HL-60 (cell line): ENCODE measurements at regions not wholly inside any gene's neighbourhood (a gene's known extent, or its start where the extent isn't known, plus 50 kb on each side); places are given as distances from the start of the nearest gene placed in this dataset.

Source experiments
- DNase-seq, 2 experiments: peaks; one replicate each; pipeline ENCODE4 v3.0.0-alpha.2; 2010 to 2020; ENCODE audit warnings: low read depth in 1 of 2, low spot score in 1 of 2
- H3K27ac ChIP-seq: fragments of 250-450 bp; sonication (Bioruptor Pico); replicated peaks from 2 replicates; pipeline ENCODE4 v1.5.1; 2020; ENCODE audit warnings: mild to moderate bottlenecking, moderate library complexity
- H3K27me3 ChIP-seq: fragments of 250-450 bp; sonication (Bioruptor Pico); 2 replicates; pipeline ENCODE4 v1.5.1; 2021; ENCODE audit warnings: mild to moderate bottlenecking, moderate library complexity; ENCODE audit not compliant: insufficient read depth, poor library complexity, severe bottlenecking
- H3K4me3 ChIP-seq: replicated peaks from 2 replicates; pipeline ENCODE4 v1.5.1; 2011; ENCODE audit warnings: mild to moderate bottlenecking, control low read depth, low read length; ENCODE audit not compliant: insufficient read depth
- CTCF ChIP-seq: IDR thresholded peaks from one replicate; pipeline ENCODE4 v1.5.1; 2011; ENCODE audit warnings: low read length, control low read depth, inconsistent platforms; ENCODE audit not compliant: insufficient read depth
- GABPA ChIP-seq: IDR thresholded peaks from 2 replicates; pipeline ENCODE4 v1.6.1; 2012; ENCODE audit warnings: low read depth
- POLR2AphosphoS5 ChIP-seq: IDR thresholded peaks from 2 replicates; pipeline ENCODE4 v1.6.1; 2012; ENCODE audit warnings: low read depth
- SPI1 ChIP-seq: IDR thresholded peaks from 2 replicates; pipeline ENCODE4 v1.6.1; 2012; ENCODE audit warnings: low read depth, mild to moderate bottlenecking, borderline replicate concordance
- TF ChIP-seq, protein P1 (sequence below): IDR thresholded peaks from 2 replicates; pipeline ENCODE4 v1.6.1; 2012; ENCODE audit warnings: low read depth; ENCODE audit not compliant: insufficient replicate concordance

GRCh38 chr6:140058863-140059262 lies 684.4 kb upstream of the CITED2 start:
- TF ChIP-seq CTCF (no peak), SPI1 (no peak), GABPA (no peak), POLR2AphosphoS5 (no peak)
- TF ChIP-seq, protein P1, sequence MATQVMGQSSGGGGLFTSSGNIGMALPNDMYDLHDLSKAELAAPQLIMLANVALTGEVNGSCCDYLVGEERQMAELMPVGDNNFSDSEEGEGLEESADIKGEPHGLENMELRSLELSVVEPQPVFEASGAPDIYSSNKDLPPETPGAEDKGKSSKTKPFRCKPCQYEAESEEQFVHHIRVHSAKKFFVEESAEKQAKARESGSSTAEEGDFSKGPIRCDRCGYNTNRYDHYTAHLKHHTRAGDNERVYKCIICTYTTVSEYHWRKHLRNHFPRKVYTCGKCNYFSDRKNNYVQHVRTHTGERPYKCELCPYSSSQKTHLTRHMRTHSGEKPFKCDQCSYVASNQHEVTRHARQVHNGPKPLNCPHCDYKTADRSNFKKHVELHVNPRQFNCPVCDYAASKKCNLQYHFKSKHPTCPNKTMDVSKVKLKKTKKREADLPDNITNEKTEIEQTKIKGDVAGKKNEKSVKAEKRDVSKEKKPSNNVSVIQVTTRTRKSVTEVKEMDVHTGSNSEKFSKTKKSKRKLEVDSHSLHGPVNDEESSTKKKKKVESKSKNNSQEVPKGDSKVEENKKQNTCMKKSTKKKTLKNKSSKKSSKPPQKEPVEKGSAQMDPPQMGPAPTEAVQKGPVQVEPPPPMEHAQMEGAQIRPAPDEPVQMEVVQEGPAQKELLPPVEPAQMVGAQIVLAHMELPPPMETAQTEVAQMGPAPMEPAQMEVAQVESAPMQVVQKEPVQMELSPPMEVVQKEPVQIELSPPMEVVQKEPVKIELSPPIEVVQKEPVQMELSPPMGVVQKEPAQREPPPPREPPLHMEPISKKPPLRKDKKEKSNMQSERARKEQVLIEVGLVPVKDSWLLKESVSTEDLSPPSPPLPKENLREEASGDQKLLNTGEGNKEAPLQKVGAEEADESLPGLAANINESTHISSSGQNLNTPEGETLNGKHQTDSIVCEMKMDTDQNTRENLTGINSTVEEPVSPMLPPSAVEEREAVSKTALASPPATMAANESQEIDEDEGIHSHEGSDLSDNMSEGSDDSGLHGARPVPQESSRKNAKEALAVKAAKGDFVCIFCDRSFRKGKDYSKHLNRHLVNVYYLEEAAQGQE: no peak
- Histone ChIP-seq H3K27me3 (no peaks in the 10 kb centered on the region), H3K27ac (no peak overlapping the region), H3K4me3 (no peak overlapping the region)
- no peak for DNase-seq

DNA sequence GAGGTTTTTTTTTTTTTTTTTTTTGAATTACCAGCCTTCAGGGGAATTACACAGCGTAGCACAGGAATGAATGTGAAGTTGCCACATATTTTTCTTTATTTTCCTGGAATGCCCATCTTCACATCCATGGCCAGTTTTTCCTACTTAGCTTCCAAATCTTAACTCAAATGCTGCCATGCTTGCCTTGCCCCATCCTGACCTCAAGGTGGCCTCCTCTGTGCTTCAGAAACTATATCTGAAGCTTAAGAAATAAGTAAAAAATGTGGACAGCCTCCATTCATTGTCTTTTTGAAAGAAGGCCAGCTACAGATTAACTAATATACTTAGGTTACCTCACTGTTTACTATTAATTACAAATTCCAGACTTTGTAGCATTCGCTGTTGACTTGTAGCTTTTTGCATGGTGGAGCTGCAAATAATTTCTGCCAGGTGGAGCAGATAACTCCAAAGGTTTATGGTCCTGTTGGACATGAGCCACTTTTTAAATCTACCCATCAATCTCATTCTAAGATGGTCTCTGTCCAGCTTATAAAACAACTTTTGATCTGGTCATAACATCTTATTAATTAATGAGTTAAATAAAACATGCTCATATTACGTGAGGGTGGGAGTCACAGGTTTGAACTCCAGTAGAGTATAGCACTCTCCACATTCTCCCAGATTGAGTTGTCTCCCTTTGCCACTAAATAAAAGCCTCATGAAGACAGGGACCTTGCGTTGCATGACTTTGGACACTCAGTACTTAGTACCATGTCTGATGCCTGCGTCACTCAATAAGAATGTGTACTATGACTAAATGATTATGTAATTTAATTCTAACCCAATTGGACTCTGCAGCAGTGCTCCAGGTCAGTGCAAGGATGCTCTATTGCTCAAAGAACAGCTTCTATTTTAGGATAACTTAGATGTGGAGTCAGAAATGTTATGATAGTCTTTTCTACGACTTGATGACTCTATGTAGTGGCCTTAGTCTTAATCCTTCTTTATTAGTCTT lies 678.6 kb upstream of the CITED2 start:
- Histone ChIP-seq H3K4me3 (no peak overlapping the region), H3K27me3 (no peaks in the 10 kb centered on the region), H3K27ac (no peak overlapping the region)
- TF ChIP-seq SPI1 (no peak), CTCF (peak; percentile 10)
- no peak for DNase-seq

GRCh38 chr6:140051521-140052512 lies 677.4 kb upstream of the CITED2 start:
- TF ChIP-seq, protein P1: no peak
- no peak for TF ChIP-seq CTCF
- no peak for TF ChIP-seq GABPA
- Histone ChIP-seq H3K27ac (no peak overlapping the region), H3K4me3 (no peak overlapping the region), H3K27me3 (no peaks in the 10 kb centered on the region)
- DNase-seq: no peak
